Muscle layer of colon (tissue), 2 donors: ENCODE measurements at regions not wholly inside any gene's neighbourhood (a gene's known extent, or its start where the extent isn't known, plus 50 kb on each side); places are given as distances from the start of the nearest gene placed in this dataset.
"Not testable (repeated sequence)": the region's sequence is repeated elsewhere in the genome, so short reads cannot be mapped to it uniquely, and the experiment has no call there.

Source experiments
- H3K27ac ChIP-seq: one replicate; pipeline ENCODE4 v1.7.0; 2013; ENCODE audit warnings: low read depth, mild to moderate bottlenecking, low read length, moderate library complexity
- H3K27me3 ChIP-seq, 2 donors: one replicate each; pipeline ENCODE4 v1.7.0; 2013; ENCODE audit warnings: low read length in 2 of 2, mild to moderate bottlenecking in 2 of 2; ENCODE audit not compliant: insufficient read depth in 2 of 2, control insufficient read depth in 1 of 2
- H3K36me3 ChIP-seq: one replicate; pipeline ENCODE4 v1.7.0; 2013; ENCODE audit warnings: mild to moderate bottlenecking, low read length; ENCODE audit not compliant: insufficient read depth
- H3K4me1 ChIP-seq: one replicate; pipeline ENCODE4 v1.7.0; 2013; ENCODE audit warnings: mild to moderate bottlenecking, low read length; ENCODE audit not compliant: insufficient read depth
- H3K4me3 ChIP-seq, 2 donors: one replicate each; pipeline ENCODE4 v1.7.0; 2013; ENCODE audit warnings: low read length in 2 of 2, low read depth in 1 of 2, mild to moderate bottlenecking in 1 of 2, moderate library complexity in 1 of 2
- H3K9ac ChIP-seq: one replicate; pipeline ENCODE4 v1.7.0; 2013; ENCODE audit warnings: low read length
- H3K9me3 ChIP-seq: one replicate; pipeline ENCODE4 v1.7.0; 2013; ENCODE audit warnings: mild to moderate bottlenecking, low read length
- donor health status: abdominal sarcoma.
- donor health status: Adenocarcinoma of cecum.

DNA sequence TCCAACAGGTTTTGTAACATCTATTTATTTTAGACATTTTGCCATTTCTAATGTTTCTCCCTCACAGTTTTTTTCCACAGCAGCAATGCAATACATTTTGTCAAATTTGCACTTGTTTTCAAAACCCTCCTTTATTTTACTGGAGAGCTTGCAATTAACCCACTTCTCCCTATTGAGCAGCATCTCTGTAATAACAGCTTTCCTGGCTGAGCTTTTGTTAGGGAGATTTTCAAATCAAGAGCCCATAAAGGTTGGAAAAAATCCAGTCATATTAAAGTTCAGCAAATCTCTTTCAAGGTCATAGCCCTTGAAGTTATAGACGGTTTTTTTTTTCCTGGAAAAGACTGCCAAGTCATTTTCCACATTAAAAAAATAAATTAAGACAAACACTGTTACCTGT, 450.6 kb upstream of the TENM3 start:
- Histone ChIP-seq H3K9me3 (no peaks in the 10 kb centered on the region), H3K27me3 (no peaks in the 10 kb centered on the region), H3K9ac (no peak overlapping the region), H3K4me3 (no peak overlapping the region), H3K4me1 (no peaks in the 10 kb centered on the region), H3K36me3 (no peaks in the 10 kb centered on the region), H3K27ac (no peak overlapping the region)

DNA sequence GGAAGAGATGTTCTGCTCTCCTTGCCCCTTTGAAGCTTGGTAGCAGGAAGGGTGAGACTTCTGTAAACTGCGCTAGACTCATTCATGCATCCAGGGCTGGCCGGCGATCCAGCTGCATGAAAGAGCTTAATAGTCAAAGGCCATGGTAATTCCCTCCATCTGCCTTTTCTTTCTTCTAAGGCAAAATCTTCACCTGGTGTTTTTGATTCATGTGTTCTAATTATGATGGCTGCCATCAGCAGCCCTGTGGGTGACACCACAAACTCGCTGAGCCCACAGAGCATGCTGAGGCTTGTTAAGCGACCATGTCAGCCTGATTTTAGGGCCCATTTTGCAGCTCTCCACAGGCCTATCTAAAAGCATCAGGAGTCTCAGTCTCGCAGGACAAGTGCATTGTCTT, 450.1 kb upstream of the TENM3 start:
- Histone ChIP-seq H3K36me3 (no peaks in the 10 kb centered on the region), H3K4me1 (no peaks in the 10 kb centered on the region), H3K9me3 (no peaks in the 10 kb centered on the region), H3K4me3 (no peak overlapping the region), H3K9ac (no peak overlapping the region), H3K27me3 (no peaks in the 10 kb centered on the region), H3K27ac (no peak overlapping the region)

DNA sequence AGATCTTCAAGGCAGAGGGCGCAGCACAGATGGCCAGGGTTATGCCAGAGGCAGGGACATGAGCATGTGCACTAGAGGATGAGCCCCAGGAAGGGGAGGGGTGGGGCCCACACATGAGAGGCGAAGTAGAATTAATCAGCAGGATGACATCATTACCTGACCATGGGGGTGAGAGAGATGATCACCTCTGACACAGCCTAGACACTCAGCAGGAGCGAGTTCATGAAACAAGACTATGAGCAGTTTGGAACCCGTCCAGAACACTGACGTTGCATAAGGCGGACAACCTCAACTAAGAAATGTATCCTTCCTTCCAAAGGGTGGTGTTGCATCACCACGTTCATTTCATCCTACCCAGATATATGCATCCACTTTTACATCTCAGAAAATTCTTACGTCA, 446.7 kb upstream of the TENM3 start:
- no peak overlapping the region for H3K9ac ChIP-seq
- H3K27me3 ChIP-seq, result no peaks in the 10 kb centered on the region
- no peak overlapping the region for H3K4me3 ChIP-seq
- H3K36me3 ChIP-seq, result no peaks in the 10 kb centered on the region
- no peaks in the 10 kb centered on the region for H3K9me3 ChIP-seq
- no peaks in the 10 kb centered on the region for H3K4me1 ChIP-seq
- no peak overlapping the region for H3K27ac ChIP-seq

DNA sequence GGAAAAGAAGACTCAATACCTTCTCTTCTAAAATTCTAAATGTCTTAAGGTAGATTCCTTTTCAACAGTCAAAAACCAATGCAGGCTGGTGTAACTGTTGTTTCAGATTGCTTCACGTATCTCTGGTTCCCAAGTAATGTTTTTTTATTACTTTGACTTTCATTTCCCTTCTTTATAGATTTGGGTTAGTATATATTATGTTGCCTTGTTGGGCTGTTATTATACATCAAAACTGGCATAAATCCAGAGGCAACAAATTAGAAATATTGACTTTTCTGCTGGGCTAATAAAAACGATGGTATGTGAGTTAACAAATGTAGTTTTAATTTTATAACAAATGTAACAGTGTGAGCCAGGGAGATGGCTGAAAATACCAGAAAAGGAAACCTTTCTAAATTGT, 444.7 kb upstream of the TENM3 start:
- no peaks in the 10 kb centered on the region for H3K36me3 ChIP-seq
- no peaks in the 10 kb centered on the region for H3K4me1 ChIP-seq
- H3K4me3 ChIP-seq, result no peak overlapping the region
- no peaks in the 10 kb centered on the region for H3K9me3 ChIP-seq
- no peak overlapping the region for H3K27ac ChIP-seq
- no peak overlapping the region for H3K9ac ChIP-seq
- H3K27me3 ChIP-seq, result no peaks in the 10 kb centered on the region

DNA sequence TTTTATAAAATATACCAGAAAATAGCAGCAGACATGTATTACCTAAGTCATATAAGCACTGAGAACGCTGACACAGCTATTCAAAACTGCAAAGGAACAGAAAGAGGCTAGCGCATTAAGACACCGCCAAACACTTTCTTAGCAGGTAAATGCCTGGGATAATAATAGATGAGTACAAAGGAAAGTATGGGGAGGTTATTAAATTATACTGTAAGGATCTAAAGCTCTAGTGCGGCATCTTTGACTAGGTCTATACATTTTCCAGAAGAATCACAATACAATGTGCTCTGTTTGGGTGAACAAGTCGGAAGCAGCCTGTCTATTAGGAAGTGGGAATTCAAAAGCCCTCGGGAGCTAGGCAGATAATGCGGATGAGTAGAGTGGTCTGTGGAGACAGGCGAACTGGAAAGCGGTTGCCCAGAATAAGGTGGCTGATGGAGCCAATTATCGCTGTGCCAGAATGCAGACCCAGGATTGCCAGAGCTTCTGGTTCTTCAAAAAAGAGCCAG, 443.6 kb upstream of the TENM3 start:
- no peaks in the 10 kb centered on the region for H3K27me3 ChIP-seq
- H3K36me3 ChIP-seq, result no peaks in the 10 kb centered on the region
- no peak overlapping the region for H3K9ac ChIP-seq
- no peak overlapping the region for H3K27ac ChIP-seq
- H3K4me3 ChIP-seq, result no peak overlapping the region
- no peaks in the 10 kb centered on the region for H3K9me3 ChIP-seq
- no peaks in the 10 kb centered on the region for H3K4me1 ChIP-seq

DNA sequence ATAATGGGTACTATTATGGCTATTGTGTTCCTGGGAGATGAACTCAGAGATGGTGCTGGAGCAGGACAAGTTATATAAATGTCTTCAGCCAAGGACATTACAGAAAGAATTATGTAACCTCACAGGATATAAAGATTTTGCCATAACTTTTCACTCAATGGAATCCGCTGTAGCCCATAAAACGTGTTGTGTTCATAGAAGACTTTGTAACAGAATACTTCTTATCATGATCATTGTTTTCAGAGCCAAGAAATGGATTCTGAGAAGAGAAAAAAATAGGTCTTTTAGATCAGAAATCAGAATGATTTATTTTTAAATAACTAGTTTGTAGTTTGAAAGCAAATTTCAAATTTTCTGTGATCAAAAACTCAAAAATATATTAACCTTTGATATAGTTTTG, 441.0 kb upstream of the TENM3 start:
- Histone ChIP-seq H3K9me3 (no peaks in the 10 kb centered on the region), H3K9ac (no peak overlapping the region), H3K4me1 (no peaks in the 10 kb centered on the region), H3K36me3 (no peaks in the 10 kb centered on the region), H3K27ac (no peak overlapping the region), H3K27me3 (no peaks in the 10 kb centered on the region), H3K4me3 (no peak overlapping the region)

DNA sequence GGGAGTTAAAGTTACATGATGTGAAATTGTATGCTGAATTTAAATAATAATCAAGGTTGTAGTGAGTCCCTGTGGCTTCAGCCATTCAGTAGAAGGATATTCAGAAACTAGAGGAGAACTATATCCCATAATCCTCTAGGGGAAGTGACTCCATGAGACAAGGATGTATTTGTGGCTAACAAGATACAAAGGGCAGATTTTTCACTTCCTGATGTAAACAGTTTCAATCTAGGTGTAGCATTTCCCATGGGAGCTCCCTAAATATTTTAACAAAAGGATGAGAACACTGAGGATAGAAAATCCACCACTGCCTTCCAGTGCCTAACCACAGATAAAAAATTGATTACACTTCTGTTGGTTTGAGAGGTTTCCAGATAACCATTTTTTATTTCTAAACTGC, 435.4 kb upstream of the TENM3 start:
- Histone ChIP-seq H3K27ac (no peak overlapping the region), H3K27me3 (no peaks in the 10 kb centered on the region), H3K9me3 (no peaks in the 10 kb centered on the region), H3K36me3 (no peaks in the 10 kb centered on the region), H3K4me1 (no peaks in the 10 kb centered on the region), H3K4me3 (no peak overlapping the region), H3K9ac (no peak overlapping the region)

DNA sequence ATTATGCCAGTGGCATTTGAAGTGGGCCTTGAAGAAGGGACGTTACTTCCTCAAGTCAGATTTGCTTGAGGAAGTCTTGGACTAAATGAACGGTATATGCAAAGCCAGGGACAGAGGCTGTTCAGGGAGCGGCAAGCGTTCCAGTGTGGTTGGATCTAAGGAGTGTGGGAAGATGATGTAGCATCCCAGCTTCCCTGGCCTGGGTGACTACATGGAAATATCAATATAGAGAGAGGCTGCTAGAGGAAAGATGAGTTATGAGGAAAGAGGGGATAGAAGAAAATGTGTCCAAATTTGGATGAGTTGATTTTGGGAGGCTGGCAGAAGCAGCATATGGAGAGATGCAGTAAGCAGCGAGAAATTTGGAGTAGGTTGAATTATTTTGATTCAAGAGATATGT, 432.5 kb upstream of the TENM3 start:
- Histone ChIP-seq H3K9ac (no peak overlapping the region), H3K4me1 (no peaks in the 10 kb centered on the region), H3K9me3 (no peaks in the 10 kb centered on the region), H3K27me3 (no peaks in the 10 kb centered on the region), H3K27ac (no peak overlapping the region), H3K36me3 (no peaks in the 10 kb centered on the region), H3K4me3 (no peak overlapping the region)

DNA sequence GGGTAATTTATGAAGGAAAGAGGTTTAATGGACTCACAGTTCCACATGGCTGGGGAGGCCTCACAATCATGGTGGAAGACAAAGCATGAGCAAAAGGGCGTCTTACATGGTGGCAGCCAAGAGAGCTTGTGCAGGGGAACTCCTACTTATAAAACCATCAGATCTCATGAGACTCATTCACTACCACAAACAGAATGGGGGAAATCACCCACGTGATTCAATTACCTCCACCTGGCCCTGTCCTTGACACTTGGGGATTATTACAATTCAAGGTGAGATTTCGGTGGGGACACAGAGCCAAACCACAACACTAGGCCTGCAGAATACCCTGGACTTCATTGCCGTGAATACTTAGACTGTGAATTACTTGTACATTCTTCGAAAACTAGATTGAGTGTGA, 431.7 kb upstream of the TENM3 start:
- not testable (repeated sequence) for H3K27ac ChIP-seq, H3K4me3 ChIP-seq, H3K9me3 ChIP-seq

DNA sequence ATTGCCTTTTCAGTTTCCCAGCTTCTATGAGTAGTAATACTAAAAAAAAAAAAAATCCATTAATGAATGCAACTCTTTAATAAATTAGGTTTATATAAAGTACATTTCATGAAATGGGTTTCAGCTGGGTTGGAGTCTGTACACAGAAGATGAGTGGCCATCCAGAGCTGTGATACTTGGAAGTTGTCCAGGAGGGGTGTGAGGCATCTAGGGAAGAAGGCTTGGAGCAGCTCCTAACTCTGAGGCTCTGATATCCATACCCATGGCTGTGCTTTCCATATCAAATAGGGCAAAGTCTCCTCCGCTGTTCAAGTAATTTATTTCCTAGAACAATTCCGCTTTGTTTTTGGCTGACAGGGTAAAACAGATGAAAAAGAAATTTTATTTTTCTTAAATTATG, 423.3 kb upstream of the TENM3 start:
- H3K27me3 ChIP-seq, result no peaks in the 10 kb centered on the region
- no peak overlapping the region for H3K27ac ChIP-seq
- no peaks in the 10 kb centered on the region for H3K9me3 ChIP-seq
- H3K4me1 ChIP-seq, result no peaks in the 10 kb centered on the region
- no peak overlapping the region for H3K4me3 ChIP-seq
- H3K9ac ChIP-seq, result no peak overlapping the region
- no peaks in the 10 kb centered on the region for H3K36me3 ChIP-seq

More for the DNA sequence above, 431.7 kb upstream of the TENM3 start:
- not testable (repeated sequence) for H3K9ac ChIP-seq, H3K27me3 ChIP-seq, H3K4me1 ChIP-seq, H3K36me3 ChIP-seq

DNA sequence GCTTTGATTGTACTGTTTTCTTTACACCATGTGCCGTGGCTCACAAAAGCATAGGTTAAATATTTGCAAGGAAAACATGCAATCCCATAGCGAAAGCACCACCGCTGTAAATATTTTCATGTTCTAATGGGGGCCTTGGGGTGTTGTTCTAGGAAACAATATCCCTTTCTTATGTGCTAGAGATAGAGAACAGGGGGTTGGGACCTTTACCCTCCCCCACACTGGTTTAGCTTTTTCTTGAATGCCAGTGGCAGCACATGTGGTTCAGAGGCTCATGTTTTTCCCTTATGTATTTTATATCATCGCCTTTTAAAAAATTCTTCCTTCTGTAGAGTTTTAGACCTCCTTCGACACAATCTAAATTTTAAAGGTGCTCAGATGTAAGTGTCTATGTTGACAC, 422.6 kb upstream of the TENM3 start:
- Histone ChIP-seq H3K27me3 (no peaks in the 10 kb centered on the region), H3K4me3 (no peak overlapping the region), H3K4me1 (no peaks in the 10 kb centered on the region), H3K27ac (no peak overlapping the region), H3K9me3 (no peaks in the 10 kb centered on the region), H3K36me3 (no peaks in the 10 kb centered on the region), H3K9ac (no peak overlapping the region)

DNA sequence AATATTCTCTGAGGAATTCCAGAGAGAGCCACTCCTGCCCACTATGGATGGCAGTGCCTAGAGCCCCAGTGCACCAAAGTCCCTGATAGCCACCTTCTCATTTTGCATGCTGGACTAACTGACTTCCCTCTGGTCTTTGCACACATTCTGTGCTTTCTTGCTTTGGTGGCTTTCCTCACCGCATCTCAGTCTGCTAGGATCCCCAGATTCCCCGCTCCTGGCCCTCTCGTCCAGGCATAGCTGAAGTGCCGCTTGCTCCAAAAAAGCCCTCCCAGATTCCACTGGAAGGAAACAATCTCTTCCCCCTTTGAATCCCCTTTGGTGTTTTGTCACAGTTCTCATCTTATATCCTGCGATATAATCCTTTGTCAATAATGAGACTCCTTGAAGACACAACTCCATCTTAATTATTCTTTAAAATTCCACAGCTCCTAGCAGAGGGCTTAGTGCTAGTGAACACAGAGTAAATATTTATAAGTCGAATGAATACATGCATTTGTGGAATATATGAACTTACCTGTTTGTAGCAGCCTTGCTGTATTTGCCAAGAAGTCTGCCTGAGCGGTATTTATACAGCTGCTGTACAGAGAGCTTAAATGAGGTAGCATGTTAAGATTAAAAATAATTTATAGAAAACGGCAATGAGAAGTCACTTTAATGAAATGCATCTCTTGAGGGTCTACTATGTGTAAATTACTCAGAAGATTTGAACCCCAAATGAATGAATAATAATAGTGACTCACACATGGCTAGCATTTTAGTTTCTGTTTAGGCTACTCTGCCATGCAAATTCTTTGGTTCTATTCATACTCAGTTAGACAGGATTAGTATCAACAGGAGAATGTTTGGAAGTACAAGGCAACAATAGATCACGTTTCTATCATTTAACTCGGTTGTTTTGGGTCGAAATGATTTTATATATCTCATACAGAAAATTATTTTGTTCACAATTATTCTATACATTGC, 421.9 kb upstream of the TENM3 start:
- no peak overlapping the region for H3K27ac ChIP-seq
- H3K9me3 ChIP-seq, result no peaks in the 10 kb centered on the region
- no peak overlapping the region for H3K4me3 ChIP-seq

More for the DNA sequence above, 421.9 kb upstream of the TENM3 start:
- no peaks in the 10 kb centered on the region for H3K36me3 ChIP-seq
- no peaks in the 10 kb centered on the region for H3K27me3 ChIP-seq
- H3K9ac ChIP-seq, result no peak overlapping the region
- no peaks in the 10 kb centered on the region for H3K4me1 ChIP-seq
